Skeletal muscle tissue (tissue), 3 donors: ENCODE measurements at regions not wholly inside any gene's neighbourhood (a gene's known extent, or its start where the extent isn't known, plus 50 kb on each side); places are given as distances from the start of the nearest gene placed in this dataset.
"Not testable (repeated sequence)": the region's sequence is repeated elsewhere in the genome, so short reads cannot be mapped to it uniquely, and the experiment has no call there.

ENCODE experiments used
- H3K27ac ChIP-seq: one replicate; pipeline ENCODE4 v1.7.0; 2013; ENCODE audit warnings: mild to moderate bottlenecking, low read depth, low read length, inconsistent platforms
- H3K27me3 ChIP-seq, 3 donors: one replicate each; pipeline ENCODE4 v1.7.0; 2013; ENCODE audit warnings: low read length in 3 of 3; ENCODE audit not compliant: control insufficient read depth in 3 of 3, insufficient read depth in 3 of 3
- H3K36me3 ChIP-seq, 3 donors: one replicate each; pipeline ENCODE4 v1.7.0; 2013; ENCODE audit warnings: low read length in 3 of 3; ENCODE audit not compliant: control insufficient read depth in 3 of 3, insufficient read depth in 3 of 3
- H3K4me1 ChIP-seq, 3 donors: one replicate each; pipeline ENCODE4 v1.7.0; 2013; ENCODE audit warnings: low read length in 3 of 3, mild to moderate bottlenecking in 3 of 3; ENCODE audit not compliant: control insufficient read depth in 3 of 3, insufficient read depth in 3 of 3
- H3K4me3 ChIP-seq, 3 donors: one replicate each; pipeline ENCODE4 v1.7.0; 2013; ENCODE audit warnings: low read length in 3 of 3
- H3K9ac ChIP-seq, 3 donors: one replicate each; pipeline ENCODE4 v1.7.0; 2013; ENCODE audit warnings: low read length in 3 of 3, mild to moderate bottlenecking in 3 of 3, moderate library complexity in 2 of 3, low read depth in 1 of 3
- H3K9me3 ChIP-seq, 3 donors: one replicate each; pipeline ENCODE4 v1.7.0; 2013; ENCODE audit warnings: low read length in 3 of 3; ENCODE audit not compliant: control insufficient read depth in 3 of 3
- donor health status: Osteomylitis.

DNA sequence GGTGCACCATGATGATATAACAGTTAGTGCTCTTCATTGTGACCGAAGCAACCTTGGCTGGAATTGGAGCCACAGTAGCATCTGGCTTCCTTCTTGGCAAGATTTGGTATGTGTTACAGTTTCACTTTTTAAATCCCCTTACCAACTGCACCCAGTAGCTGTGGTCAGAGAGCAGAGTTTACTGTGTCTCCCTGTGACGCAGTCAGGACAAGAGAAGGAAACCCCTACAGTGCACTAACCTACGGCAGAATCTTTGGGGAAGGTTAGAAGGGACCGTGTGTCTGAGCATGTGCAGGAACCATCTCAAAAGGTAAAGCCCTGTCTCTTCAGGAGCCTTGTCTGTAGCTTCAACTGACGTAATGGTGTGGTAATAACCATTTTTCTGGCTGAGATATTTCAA is 134.0 kb downstream of the FAM72B start:
- H3K4me1 ChIP-seq, H3K27ac ChIP-seq, H3K4me3 ChIP-seq, H3K9ac ChIP-seq, H3K9me3 ChIP-seq, H3K36me3 ChIP-seq, H3K27me3 ChIP-seq: not testable (repeated sequence)

DNA sequence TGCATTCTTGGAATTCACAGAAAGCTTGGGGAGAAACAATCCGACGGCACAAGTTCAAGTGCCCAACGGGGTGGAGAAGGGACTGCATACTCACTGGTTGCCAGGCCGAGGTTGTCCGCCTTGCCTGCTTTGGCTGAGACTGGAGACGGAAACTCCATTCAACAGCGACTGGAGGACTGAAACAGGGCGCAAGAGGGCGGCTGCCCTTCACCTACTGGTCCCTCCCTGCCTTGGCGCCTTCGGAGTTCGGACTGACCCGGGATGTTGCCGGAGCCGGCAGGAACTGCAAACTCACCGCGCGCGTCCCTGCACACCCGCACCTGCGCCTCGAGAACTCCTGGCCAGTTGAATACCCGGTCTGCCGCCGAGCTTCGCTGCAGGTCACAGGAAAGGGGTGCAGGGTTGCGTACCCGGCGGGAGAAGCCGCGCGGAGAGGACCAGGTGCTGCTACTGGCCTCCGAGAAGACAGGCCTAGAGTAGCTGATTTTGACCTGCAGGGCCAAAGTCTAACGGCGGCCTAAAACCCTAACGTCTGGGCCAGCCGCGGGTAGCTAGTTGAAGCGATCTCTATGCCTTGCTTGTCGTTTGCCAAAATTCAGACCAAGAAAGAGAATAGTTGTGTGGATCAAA is 132.9 kb downstream of the FAM72B start:
- H3K27ac ChIP-seq, H3K9ac ChIP-seq, H3K36me3 ChIP-seq, H3K9me3 ChIP-seq, H3K27me3 ChIP-seq, H3K4me1 ChIP-seq, H3K4me3 ChIP-seq: not testable (repeated sequence)

DNA sequence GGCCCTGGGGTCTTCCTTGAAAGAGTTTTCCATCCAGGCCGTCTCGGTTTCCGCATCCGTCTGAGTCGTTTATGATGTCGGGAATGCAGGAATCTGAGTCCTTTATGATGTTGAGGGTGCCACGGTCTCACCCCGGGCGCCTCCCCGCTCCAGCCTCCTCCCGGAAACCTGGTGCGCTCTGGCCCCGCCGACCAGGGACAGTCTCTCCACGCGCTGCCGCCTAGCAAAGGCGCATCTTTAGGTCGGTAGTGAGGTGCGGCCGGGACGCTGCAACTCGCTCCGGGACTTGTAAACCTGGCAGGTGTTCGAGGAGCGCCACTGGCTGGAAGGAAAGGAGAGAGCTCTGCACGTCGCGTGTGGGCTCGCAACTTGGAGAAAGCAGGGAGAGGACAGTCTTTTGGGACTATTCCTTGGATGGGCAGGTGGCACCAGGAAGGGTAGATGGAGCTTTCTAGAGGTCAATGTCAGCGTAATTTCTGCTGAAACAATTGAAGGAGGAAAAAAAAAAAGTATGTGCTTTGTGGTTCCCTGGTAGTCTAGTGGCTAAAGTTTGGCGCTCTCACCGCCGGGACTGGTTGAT is 132.0 kb downstream of the FAM72B start:
- not testable (repeated sequence) for H3K4me3 ChIP-seq, H3K27me3 ChIP-seq, H3K36me3 ChIP-seq, H3K9ac ChIP-seq, H3K4me1 ChIP-seq, H3K27ac ChIP-seq, H3K9me3 ChIP-seq

DNA sequence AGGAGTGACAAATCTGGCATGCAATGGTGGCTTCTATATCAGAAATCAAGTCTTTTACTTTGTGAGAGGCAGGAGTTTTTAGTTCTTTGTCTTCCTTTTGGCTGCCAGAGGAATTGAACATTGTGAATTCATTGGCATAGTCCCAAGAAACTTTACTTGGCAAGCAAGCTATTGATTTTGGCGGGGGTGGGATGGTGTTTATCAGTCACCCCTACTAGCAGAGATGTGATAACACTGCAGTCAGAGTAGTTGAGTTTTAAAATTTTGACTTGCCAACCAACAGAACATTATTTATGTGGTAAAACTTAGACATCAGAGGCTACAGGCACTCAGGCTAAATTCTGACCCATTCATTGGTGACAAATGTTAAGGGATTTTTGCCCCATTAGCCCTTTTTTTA is 129.2 kb downstream of the FAM72B start:
- not testable (repeated sequence) for H3K4me1 ChIP-seq, H3K9ac ChIP-seq, H3K27me3 ChIP-seq, H3K9me3 ChIP-seq, H3K4me3 ChIP-seq, H3K36me3 ChIP-seq, H3K27ac ChIP-seq

DNA sequence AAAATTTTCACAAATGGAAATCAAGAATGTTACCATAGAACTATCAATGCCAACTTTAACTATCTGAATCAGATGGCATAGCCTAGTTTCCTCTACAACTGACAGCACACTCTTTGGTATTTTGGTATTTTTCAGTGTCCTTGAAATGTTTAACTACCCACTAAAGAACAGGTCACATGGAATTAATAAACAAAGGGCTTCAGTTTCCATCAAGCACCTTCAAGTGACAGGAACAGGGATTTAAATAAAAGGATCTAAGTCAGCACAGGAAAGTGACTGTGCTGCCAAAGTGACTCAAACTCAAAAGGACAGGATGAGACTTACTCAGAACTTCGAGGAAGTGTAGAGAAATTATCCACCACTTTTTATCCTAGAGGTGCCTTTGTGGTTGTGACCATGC is 117.2 kb downstream of the FAM72B start:
- not testable (repeated sequence) for H3K4me3 ChIP-seq

DNA sequence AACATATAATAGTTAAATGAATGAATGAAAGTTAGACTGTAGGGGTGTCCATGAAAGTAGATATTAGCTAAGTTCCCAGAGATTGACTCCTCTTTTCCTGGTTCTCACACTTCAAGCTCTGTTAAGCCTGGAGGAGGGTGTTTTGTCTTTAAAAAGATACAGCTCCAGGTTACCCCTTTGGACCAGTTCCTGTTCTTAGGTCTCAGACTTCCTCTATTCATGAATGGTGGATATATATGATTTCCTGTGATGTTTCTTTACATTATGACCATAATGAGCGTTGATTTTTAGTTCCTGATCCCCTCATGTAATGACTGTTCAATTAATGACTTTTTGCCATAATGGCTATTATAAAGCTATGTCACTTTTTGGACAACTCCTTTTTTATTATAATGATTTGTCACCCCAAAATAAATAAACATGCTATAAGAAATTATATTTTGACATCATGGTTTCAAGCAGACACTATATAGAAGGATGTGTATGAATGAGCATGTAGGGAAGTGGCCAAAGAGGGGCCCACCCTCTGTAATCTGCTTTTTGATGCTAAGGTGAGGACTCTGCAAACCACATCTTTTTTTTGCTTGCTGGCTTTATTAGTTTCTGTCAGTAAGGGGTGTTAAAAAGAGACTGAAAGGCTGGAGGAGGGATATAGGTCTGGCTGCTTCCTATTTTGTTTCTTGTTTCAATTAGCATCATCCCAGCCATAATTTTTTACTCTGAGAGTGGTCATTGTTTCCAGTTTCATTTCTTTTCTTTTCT is 115.2 kb downstream of the FAM72B start:
- not testable (repeated sequence) for H3K9me3 ChIP-seq, H3K27me3 ChIP-seq, H3K4me1 ChIP-seq, H3K4me3 ChIP-seq, H3K36me3 ChIP-seq, H3K9ac ChIP-seq, H3K27ac ChIP-seq

More for the DNA sequence above, 117.2 kb downstream of the FAM72B start:
- H3K36me3 ChIP-seq, H3K9ac ChIP-seq, H3K27me3 ChIP-seq, H3K9me3 ChIP-seq, H3K4me1 ChIP-seq, H3K27ac ChIP-seq: not testable (repeated sequence)

DNA sequence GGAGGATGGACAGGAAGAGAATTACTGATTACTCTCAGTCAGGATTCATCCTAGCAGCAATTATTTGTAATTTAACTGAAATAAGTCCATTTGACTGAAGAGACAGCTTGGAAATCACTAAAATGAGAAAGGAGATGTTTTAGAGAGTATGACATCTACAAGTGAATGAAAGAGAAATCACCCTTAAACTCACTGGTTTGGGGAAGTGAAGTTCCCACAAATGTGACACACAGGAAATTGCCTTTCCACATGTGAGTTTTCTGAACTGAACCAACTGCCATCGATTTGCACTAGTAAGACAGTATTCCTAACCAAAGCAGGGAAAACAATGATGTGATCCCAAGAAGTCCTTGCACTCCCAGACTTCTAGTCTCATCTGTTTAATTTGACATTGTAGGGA is 110.3 kb downstream of the FAM72B start:
- not testable (repeated sequence) for H3K4me1 ChIP-seq, H3K27ac ChIP-seq, H3K4me3 ChIP-seq, H3K9me3 ChIP-seq, H3K9ac ChIP-seq, H3K27me3 ChIP-seq, H3K36me3 ChIP-seq

DNA sequence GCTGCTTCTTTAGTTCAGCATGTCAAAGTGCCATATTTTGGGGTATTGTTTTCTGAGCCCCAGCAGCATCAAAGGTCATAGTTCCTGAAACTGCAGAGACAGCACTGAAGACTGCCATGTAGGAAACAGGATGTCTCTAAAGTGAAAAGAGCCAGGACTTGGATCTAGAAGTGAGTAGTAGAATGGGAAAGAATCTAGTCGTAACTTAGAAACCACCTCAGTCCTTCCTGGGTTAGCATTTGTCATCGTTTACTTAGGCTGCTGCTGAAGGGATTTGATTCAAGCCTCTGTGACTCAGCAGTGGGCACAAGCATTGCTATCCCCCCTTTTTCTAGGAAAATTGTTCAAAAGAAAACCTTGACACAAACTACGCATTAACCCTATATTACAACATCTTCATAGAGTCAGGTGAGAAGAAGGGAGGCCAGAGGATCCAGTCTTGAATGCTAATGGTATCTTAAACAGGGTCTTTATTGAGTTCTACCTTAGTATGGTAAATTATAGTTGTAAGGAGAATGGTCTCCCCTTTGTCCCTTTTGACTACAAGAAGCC is 108.8 kb downstream of the FAM72B start:
- H3K36me3 ChIP-seq, H3K4me3 ChIP-seq, H3K9me3 ChIP-seq, H3K9ac ChIP-seq, H3K4me1 ChIP-seq, H3K27me3 ChIP-seq, H3K27ac ChIP-seq: not testable (repeated sequence)

DNA sequence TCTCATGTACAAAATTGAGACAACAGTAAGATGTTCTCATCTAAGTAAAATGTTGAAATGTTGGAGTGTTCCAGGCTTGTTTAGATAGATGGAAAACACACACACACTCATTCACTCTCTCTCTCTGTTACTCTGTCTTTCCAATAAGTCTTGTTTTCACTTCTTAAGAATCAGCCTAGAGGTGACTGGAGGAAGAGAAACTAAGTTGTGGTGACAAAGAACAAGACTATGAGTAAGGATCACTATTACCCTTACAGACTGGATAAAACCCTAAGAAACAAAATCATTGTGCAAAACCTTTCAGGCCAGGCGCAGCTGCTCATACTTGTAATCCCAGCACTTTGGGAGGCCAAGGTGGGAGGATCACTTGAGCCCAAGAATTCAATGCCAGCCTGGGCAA is 107.5 kb downstream of the FAM72B start:
- H3K27ac ChIP-seq, H3K4me3 ChIP-seq, H3K36me3 ChIP-seq, H3K27me3 ChIP-seq, H3K4me1 ChIP-seq, H3K9me3 ChIP-seq, H3K9ac ChIP-seq: not testable (repeated sequence)

DNA sequence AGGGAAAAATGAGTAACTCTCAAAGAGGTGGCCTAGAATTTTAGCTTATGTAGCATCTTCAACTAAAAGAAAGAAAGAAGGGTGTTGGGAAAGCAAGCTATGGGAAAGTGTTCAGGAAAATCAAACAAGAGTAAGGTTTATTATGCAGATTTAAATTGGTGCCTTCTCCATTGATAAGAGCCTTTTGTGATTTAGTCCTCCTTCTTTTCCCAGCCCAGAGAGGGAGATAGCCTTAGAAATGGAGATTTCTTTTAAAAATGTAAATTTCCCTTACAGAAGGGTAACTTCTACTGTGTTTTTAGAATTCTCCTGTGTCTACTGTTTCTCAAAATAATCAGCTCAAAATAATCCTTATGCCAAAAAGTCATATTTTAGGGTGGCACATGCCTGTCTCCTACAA is 104.5 kb downstream of the FAM72B start:
- H3K36me3 ChIP-seq, H3K27me3 ChIP-seq, H3K27ac ChIP-seq, H3K4me1 ChIP-seq, H3K9ac ChIP-seq, H3K4me3 ChIP-seq, H3K9me3 ChIP-seq: not testable (repeated sequence)
